GM23338 (cell line): ENCODE measurements at regions not wholly inside any gene's neighbourhood (a gene's known extent, or its start where the extent isn't known, plus 50 kb on each side); places are given as distances from the start of the nearest gene placed in this dataset.

ENCODE experiments used
- CREB1 ChIP-seq: fragments of 250-450 bp; sonication (Bioruptor Pico); IDR thresholded peaks from 2 replicates; pipeline ENCODE4 v1.5.0; 2020; ENCODE audit warnings: low read depth, mild to moderate bottlenecking, moderate library complexity
- CTCF ChIP-seq, 2 experiments: fragments of 200-600 bp in 1 of 2; sonication (generic) in 1 of 2; conservative IDR thresholded peaks; 2 replicates each; pipeline versions ENCODE4 v1.5.1 to v1.6.1; 2016 to 2017; ENCODE audit warnings: antibody characterized with exemption in 2 of 2, low read depth in 2 of 2, mild to moderate bottlenecking in 2 of 2, moderate library complexity in 1 of 2
- ETS1 ChIP-seq: IDR thresholded peaks from 2 replicates; pipeline ENCODE4 v1.6.1; 2016; ENCODE audit warnings: antibody characterized with exemption
- EZH2 ChIP-seq: fragments of 200-600 bp; sonication (generic); IDR thresholded peaks from one replicate; pipeline ENCODE4 v1.8.0; 2017; ENCODE audit warnings: antibody characterized with exemption, mild to moderate bottlenecking, low read depth; ENCODE audit not compliant: unreplicated experiment
- EZH2phosphoT487 ChIP-seq: fragments of 200-600 bp; sonication (generic); IDR thresholded peaks from one replicate; pipeline ENCODE4 v1.8.1; 2018; ENCODE audit warnings: antibody characterized with exemption; ENCODE audit not compliant: unreplicated experiment
- JUNB ChIP-seq: IDR thresholded peaks from one replicate; pipeline ENCODE4 v1.6.1; 2016; ENCODE audit warnings: antibody characterized with exemption; ENCODE audit not compliant: unreplicated experiment
- NANOG ChIP-seq: IDR thresholded peaks from 2 replicates; pipeline ENCODE4 v1.6.1; 2016; ENCODE audit warnings: antibody characterized with exemption, borderline replicate concordance
- POLR2AphosphoS5 ChIP-seq: IDR thresholded peaks from 2 replicates; pipeline ENCODE4 v1.6.1; 2016; ENCODE audit warnings: antibody characterized with exemption, low read depth
- REST ChIP-seq: IDR thresholded peaks from one replicate; pipeline ENCODE4 v1.6.1; 2018; ENCODE audit warnings: antibody characterized with exemption; ENCODE audit not compliant: unreplicated experiment
- STAT1 ChIP-seq: IDR thresholded peaks from one replicate; pipeline ENCODE4 v1.6.1; 2016; ENCODE audit warnings: antibody characterized with exemption; ENCODE audit not compliant: unreplicated experiment
- ZNF114 ChIP-seq: fragments of 250-450 bp; sonication (Bioruptor Pico); IDR thresholded peaks from 2 replicates; pipeline ENCODE4 v1.5.0; 2020; ENCODE audit warnings: mild to moderate bottlenecking, moderate library complexity
- ZNF331 ChIP-seq: fragments of 250-450 bp; sonication (Bioruptor Pico); IDR thresholded peaks from 2 replicates; pipeline ENCODE4 v1.5.0; 2020; ENCODE audit warnings: low read depth, mild to moderate bottlenecking, moderate library complexity
- ZNF462 ChIP-seq: fragments of 250-450 bp; sonication (Bioruptor Pico); IDR thresholded peaks from 2 replicates; pipeline ENCODE4 v1.5.0; 2020; ENCODE audit warnings: mild to moderate bottlenecking, moderate library complexity

GRCh38 chr4:127364397-127364796, 268.4 kb upstream of the INTU start:
- no peak for TF ChIP-seq CTCF (conservative IDR thresholded peaks at IDR 0.05; ENCODE audit: low read depth in 2 of 2)
- no peak for TF ChIP-seq CREB1
- TF ChIP-seq EZH2 = no peak
- TF ChIP-seq POLR2AphosphoS5 = no peak
- TF ChIP-seq EZH2phosphoT487 = no peak
- no peak for TF ChIP-seq REST
- TF ChIP-seq JUNB = no peak
- TF ChIP-seq ZNF462 (CRISPR knock-in tag) = no peak
- TF ChIP-seq ETS1 = no peak
- TF ChIP-seq STAT1 = no peak
- no peak for TF ChIP-seq NANOG
- no peak for TF ChIP-seq ZNF114 (CRISPR knock-in tag)
- TF ChIP-seq ZNF331 (CRISPR knock-in tag) = no peak
